ENCODE measurements at regions not wholly inside any gene's neighbourhood (a gene's known extent, or its start where the extent isn't known, plus 50 kb on each side); places are given as distances from the start of the nearest gene placed in this dataset.

GRCh38 chr2:76252704-76253103 is 542.0 kb upstream of the GCFC2 start:
- no peak for TF ChIP-seq CTCF (IDR thresholded peaks at IDR 0.05)
- no peak for TF ChIP-seq TCF7L2 (IDR thresholded peaks at IDR 0.05; ENCODE audit: low read depth, low read length)
- no peak for TF ChIP-seq SIN3A (IDR thresholded peaks at IDR 0.05; ENCODE audit: borderline replicate concordance, insufficient read depth, low read depth, low read length)
- no peak for TF ChIP-seq POLR2AphosphoS5 (IDR thresholded peaks at IDR 0.05; ENCODE audit: low read depth, low read length)

Data from Panc1 (cell line).